Fibroblast of pulmonary artery (primary cell): ENCODE measurements at regions not wholly inside any gene's neighbourhood (a gene's known extent, or its start where the extent isn't known, plus 50 kb on each side); places are given as distances from the start of the nearest gene placed in this dataset.
"Not testable (repeated sequence)": the region's sequence is repeated elsewhere in the genome, so short reads cannot be mapped to it uniquely, and the experiment has no call there.

Experiments used
- DNase-seq: peaks from one replicate; pipeline ENCODE4 v3.0.0-alpha.2; 2010; ENCODE audit warnings: low read depth
- H3K4me3 ChIP-seq: replicated peaks from 2 replicates; pipeline ENCODE4 v1.5.1; 2011; ENCODE audit warnings: low read depth, mild to moderate bottlenecking, control low read depth, low read length, moderate library complexity
- CTCF ChIP-seq: IDR thresholded peaks from 2 replicates; pipeline ENCODE4 v1.5.1; 2011; ENCODE audit warnings: mild to moderate bottlenecking, control low read depth, low read length, inconsistent platforms; ENCODE audit errors: missing control alignments

- no peak for DNase-seq
- H3K4me3 ChIP-seq: no peak overlapping the region
- TF ChIP-seq CTCF: no peak
Observed at GRCh38 chrX:1102786-1103185, 109.7 kb downstream of the CRLF2 start.

- not testable (repeated sequence) for H3K4me3 ChIP-seq, DNase-seq
Observed at GRCh38 chrX:1102221-1102620, 110.2 kb downstream of the CRLF2 start.

DNA sequence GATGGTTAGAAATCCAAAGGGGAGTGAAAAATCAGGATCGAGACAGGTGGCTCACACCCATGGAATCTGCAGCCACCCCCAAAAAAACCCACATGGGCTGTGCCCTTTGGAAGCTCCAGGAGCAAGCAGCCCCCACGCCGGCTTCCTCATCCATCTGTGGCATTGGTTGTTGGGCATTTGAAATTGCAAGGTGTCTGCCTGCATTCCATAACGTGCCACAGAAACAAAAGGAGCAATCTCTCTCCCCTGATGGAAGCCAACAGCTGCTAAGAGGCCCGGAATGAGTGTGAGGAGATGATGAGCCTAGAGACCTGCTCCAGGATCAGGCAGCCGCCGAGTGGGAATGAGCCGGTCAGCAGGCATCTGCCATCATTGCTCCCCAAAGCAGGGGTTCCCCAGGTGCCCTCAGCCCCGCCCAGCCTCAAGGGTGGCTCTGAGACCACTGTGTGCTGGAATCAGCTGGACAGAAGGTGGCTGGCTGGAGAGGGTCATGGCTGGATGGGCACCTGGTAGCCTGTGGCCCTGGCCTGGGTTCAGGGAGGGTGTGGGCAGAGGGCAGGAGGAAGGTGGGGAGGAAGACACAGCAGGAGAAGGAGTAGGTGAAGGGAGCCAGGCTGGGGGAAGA is 113.2 kb downstream of the CRLF2 start:
- no peak overlapping the region for H3K4me3 ChIP-seq
- no peak for TF ChIP-seq CTCF
- no peak for DNase-seq

- H3K4me3 ChIP-seq: no peak overlapping the region
- DNase-seq: no peak
- no peak for TF ChIP-seq CTCF
Observed at GRCh38 chrX:1097328-1097727, 115.1 kb downstream of the CRLF2 start.

- TF ChIP-seq CTCF: no peak
- no peak for DNase-seq
- H3K4me3 ChIP-seq: no peak overlapping the region
Observed at GRCh38 chrX:1094566-1095333, 117.7 kb downstream of the CRLF2 start.

DNA sequence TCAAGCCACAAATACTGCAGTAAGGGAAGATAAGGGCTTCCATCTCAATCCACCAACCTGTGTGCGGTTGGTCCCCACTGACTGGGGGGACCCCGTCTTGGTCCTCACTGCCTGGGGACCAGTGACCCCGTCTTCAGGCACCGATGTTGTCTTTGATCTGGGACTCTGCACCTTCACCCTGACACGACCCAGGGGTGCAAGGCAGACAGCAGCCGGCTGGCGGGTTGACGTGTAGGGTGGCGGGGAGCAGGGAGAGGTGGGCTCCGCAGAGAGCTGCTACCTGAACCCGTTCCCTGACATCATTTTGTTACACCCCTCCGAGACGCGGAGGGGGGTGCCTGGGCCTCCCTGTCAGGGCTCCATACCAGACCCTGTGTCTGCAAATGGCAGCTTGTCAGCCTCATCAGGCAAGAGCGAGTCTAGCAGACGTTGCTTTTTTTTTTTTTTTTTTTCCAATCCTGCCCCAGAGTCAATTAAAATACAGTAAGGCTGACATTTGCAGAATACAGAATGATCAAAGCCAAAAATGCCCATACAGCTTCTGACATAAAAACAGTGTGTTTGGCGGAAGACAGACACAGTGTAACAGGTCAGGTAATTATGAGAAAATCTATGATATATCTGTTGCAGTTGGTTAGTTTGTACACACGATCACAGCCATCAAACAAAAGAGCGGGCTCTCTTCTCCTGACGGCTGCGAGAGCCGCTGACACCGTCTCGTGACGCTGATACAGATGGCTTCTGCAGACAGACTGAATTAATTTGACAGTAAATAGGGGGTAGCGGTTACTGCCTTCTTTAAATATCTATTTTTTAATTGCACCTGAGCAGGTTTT is 118.6 kb downstream of the CRLF2 start:
- TF ChIP-seq CTCF: no peak
- no peak for DNase-seq
- H3K4me3 ChIP-seq: no peak overlapping the region

DNA sequence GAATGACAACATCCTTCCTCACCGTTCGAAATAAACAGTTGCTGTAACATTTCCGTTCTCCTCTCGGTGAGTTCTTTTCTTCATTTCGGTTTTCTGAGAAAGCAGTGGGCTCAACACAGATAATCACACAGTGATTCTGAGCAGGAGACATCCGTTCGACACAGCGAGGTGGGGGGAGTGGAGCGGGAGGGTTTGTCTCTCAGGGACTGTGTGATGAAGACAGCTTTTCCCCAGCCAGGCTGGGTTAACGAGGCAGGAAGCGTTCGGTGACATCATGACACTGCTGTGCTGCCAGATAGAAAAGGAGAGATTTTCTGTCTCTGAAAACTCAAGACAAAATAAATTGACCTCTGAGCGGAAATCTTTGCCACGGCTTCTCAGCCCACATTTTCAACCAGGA is 119.3 kb downstream of the CRLF2 start:
- DNase-seq: no peak
- TF ChIP-seq CTCF: no peak
- no peak overlapping the region for H3K4me3 ChIP-seq
